Neutrophil (primary cell): ENCODE measurements at regions not wholly inside any gene's neighbourhood (a gene's known extent, or its start where the extent isn't known, plus 50 kb on each side); places are given as distances from the start of the nearest gene placed in this dataset.

ENCODE experiments used
- H3K27ac ChIP-seq: fragments of 200-600 bp; sonication (generic); 2 replicates; pipeline ENCODE4 v1.5.1; 2016; ENCODE audit warnings: mild to moderate bottlenecking, moderate library complexity
- H3K27me3 ChIP-seq: fragments of 200-600 bp; sonication (generic); 2 replicates; pipeline ENCODE4 v1.6.0; 2016; ENCODE audit warnings: mild to moderate bottlenecking
- H3K36me3 ChIP-seq: fragments of 200-600 bp; sonication (generic); 2 replicates; pipeline ENCODE4 v1.5.1; 2017
- H3K4me1 ChIP-seq, 2 experiments: fragments of 200-600 bp in 1 of 2; sonication (generic) in 1 of 2; 1 replicate in 1 of 2; 2 replicates in 1 of 2; pipeline versions ENCODE4 v1.5.1 to v1.6.1; 2013 to 2016; ENCODE audit warnings: low read depth in 1 of 2, low read length in 1 of 2, mild to moderate bottlenecking in 1 of 2, moderate library complexity in 1 of 2; ENCODE audit not compliant: control insufficient read depth in 1 of 2, insufficient read depth in 1 of 2
- H3K4me3 ChIP-seq, 2 experiments: fragments of 200-600 bp in 1 of 2; sonication (generic) in 1 of 2; 1 replicate in 1 of 2; 2 replicates in 1 of 2; pipeline ENCODE4 v1.5.1; 2013 to 2016; ENCODE audit warnings: low read depth in 1 of 2, low read length in 1 of 2, mild to moderate bottlenecking in 1 of 2, moderate library complexity in 1 of 2
- H3K9me3 ChIP-seq: fragments of 200-600 bp; sonication (generic); 2 replicates; pipeline ENCODE4 v1.5.1; 2016
- CTCF ChIP-seq: fragments of 200-600 bp; sonication (generic); IDR thresholded peaks from 2 replicates; pipeline ENCODE4 v1.5.1; 2016; ENCODE audit warnings: antibody characterized with exemption

- Histone ChIP-seq H3K36me3 (no peaks in the 10 kb centered on the region), H3K27ac (no peak overlapping the region), H3K27me3 (peaks cover 6% of the 10 kb centered on the region), H3K9me3 (no peaks in the 10 kb centered on the region), H3K4me3 (no peak overlapping the region), H3K4me1 (no peaks in the 10 kb centered on the region)
- no peak for TF ChIP-seq CTCF
Observed at GRCh38 chr12:98405805-98406366, 109.5 kb upstream of the TMPO start.

DNA sequence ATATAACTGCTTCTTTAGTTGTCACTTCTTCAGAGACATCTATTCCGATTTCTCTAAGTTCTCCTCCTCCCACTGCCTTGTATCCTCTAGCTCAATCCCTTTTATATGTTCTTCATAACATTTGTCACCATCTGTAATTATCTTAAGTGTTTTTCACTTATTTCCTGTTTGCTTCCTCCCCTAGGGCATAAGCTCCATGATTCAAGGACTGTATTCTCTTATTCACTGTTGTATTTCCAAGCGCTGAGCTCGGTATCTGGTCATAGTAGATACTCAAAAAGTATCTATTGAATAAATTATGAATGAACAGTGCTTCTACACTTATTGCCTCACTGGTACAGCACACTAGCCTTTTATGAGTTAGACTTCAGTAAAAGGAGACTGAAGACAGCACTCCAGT, 109.0 kb upstream of the TMPO start:
- Histone ChIP-seq H3K4me3 (no peak overlapping the region), H3K36me3 (no peaks in the 10 kb centered on the region), H3K9me3 (no peaks in the 10 kb centered on the region), H3K27ac (no peak overlapping the region), H3K4me1 (no peaks in the 10 kb centered on the region), H3K27me3 (peaks cover 6% of the 10 kb centered on the region)
- TF ChIP-seq CTCF: no peak

- Histone ChIP-seq H3K9me3 (no peaks in the 10 kb centered on the region), H3K36me3 (no peaks in the 10 kb centered on the region), H3K4me1 (no peaks in the 10 kb centered on the region), H3K27ac (no peak overlapping the region), H3K4me3 (no peak overlapping the region), H3K27me3 (peaks cover 6% of the 10 kb centered on the region)
- no peak for TF ChIP-seq CTCF
Observed at GRCh38 chr12:98408681-98409080, 106.7 kb upstream of the TMPO start.

DNA sequence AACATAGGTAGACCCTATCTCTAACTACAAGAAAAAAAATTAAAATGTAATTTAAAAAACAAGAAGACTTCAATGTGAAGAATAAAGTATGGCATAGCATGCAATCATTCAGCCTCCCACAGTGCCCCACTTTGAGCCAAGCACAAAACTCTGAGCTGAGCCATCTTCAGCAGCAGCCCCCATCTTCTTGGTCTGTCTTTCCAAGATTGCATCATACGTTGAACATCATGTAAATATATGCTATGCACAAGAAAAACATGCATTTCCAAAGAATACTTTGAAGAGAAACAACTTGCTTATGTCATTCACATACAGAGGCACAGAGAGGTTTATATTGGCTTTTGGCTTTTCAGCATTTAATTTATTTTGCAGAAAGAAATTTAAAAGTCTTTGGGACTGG, 105.8 kb upstream of the TMPO start:
- Histone ChIP-seq H3K36me3 (no peaks in the 10 kb centered on the region), H3K4me3 (no peak overlapping the region), H3K27ac (no peak overlapping the region), H3K4me1 (no peaks in the 10 kb centered on the region), H3K27me3 (peaks cover 6% of the 10 kb centered on the region), H3K9me3 (no peaks in the 10 kb centered on the region)
- no peak for TF ChIP-seq CTCF

DNA sequence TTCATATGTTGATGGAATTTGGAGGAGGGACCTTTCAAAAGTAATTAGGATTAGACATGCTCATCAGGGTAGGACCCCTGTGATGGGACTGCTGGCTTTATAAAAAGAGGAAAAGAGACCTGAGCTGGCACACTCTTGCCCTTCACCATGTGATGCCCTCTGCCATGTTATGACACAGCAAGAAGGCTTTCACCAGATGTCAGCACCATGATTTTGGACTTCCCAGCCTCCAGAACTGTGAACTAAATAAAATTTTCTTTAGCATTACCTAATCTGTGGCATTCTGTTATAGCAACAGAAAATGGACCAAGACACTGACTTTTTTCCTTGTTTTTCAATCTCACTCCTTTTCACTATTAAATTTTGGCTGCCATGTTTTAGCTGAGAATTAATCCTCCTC, 105.0 kb upstream of the TMPO start:
- no peak for TF ChIP-seq CTCF

DNA sequence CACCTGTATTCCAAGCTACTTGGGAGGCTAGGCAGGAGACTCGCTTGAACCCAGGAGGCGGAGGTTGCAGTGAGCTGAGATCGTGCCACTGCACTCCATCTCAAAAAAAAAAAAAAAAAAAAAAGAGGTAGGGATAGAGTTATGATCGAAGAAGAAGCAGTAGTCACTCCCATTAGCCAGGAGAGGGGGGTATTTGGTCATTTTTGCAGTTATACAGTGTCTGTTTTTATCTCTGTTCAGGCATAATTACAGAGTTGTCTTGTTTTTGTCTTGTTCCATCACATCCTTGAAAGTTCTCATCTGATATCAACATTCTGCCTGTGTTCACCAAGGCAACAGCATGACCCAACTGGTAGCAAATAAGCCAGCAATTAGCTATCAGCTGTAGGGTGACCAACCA, 98.5 kb upstream of the TMPO start:
- H3K36me3 ChIP-seq: no peaks in the 10 kb centered on the region
- TF ChIP-seq CTCF: no peak
- H3K9me3 ChIP-seq: no peaks in the 10 kb centered on the region
- H3K4me3 ChIP-seq: no peak overlapping the region
- no peaks in the 10 kb centered on the region for H3K4me1 ChIP-seq
- H3K27ac ChIP-seq: no peak overlapping the region
- H3K27me3 ChIP-seq: peaks cover 37% of the 10 kb centered on the region

More for the DNA sequence above, 105.0 kb upstream of the TMPO start:
- Histone ChIP-seq H3K27me3 (peaks cover 10% of the 10 kb centered on the region), H3K4me3 (no peak overlapping the region), H3K4me1 (no peaks in the 10 kb centered on the region), H3K27ac (no peak overlapping the region), H3K36me3 (no peaks in the 10 kb centered on the region), H3K9me3 (no peaks in the 10 kb centered on the region)
